Tibial artery (tissue), 4 donors: ENCODE measurements at regions not wholly inside any gene's neighbourhood (a gene's known extent, or its start where the extent isn't known, plus 50 kb on each side); places are given as distances from the start of the nearest gene placed in this dataset.
"Not testable (repeated sequence)": the region's sequence is repeated elsewhere in the genome, so short reads cannot be mapped to it uniquely, and the experiment has no call there.

ENCODE experiments used
- DNase-seq, 2 donors: peaks; one replicate each; pipeline ENCODE4 v3.0.0-alpha.2; 2019
- H3K27ac ChIP-seq, 2 donors: fragments of 200-600 bp; sonication (generic) in 1 of 2; 1 replicate in 1 of 2; 2 replicates in 1 of 2; pipeline ENCODE4 v1.5.1; 2018 to 2019; ENCODE audit warnings: mild to moderate bottlenecking in 1 of 2
- H3K27me3 ChIP-seq, 2 donors: fragments of 200-600 bp; sonication (generic) in 1 of 2; one replicate each; pipeline versions ENCODE4 v1.5.1 to v1.6.0; 2016 to 2019
- H3K36me3 ChIP-seq, 3 donors: fragments of 200-600 bp; sonication (generic) in 2 of 3; one replicate each; pipeline ENCODE4 v1.5.1; 2016 to 2019; ENCODE audit warnings: mild to moderate bottlenecking in 2 of 3
- H3K4me1 ChIP-seq, 4 donors: fragments of 200-600 bp; sonication (generic) in 2 of 4; 1 replicate in 3 of 4; 2 replicates in 1 of 4; pipeline ENCODE4 v1.5.1; 2016 to 2019
- H3K4me3 ChIP-seq, 2 donors: fragments of 200-600 bp; sonication (generic) in 1 of 2; 1 replicate in 1 of 2; 2 replicates in 1 of 2; pipeline ENCODE4 v1.5.1; 2018 to 2019; ENCODE audit warnings: mild to moderate bottlenecking in 2 of 2
- H3K9me3 ChIP-seq, 3 donors: fragments of 200-600 bp; sonication (generic) in 1 of 3; one replicate each; pipeline ENCODE4 v1.5.1; 2016 to 2019
- intact Hi-C: fragments of 100-400 bp; cut with DNase I; formaldehyde crosslinking; loops from one replicate; pipeline ENCODE4 v1.15.0; 2023; ENCODE audit warnings: low total_unique reads
- TF ChIP-seq, protein P1 (sequence below), 2 experiments: fragments of 200-600 bp in 1 of 2; fragments of 450-650 bp in 1 of 2; IDR thresholded peaks; one replicate each; pipeline ENCODE4 v1.5.1; 2017 to 2019; ENCODE audit warnings: antibody characterized with exemption in 2 of 2, mild to moderate bottlenecking in 1 of 2, moderate library complexity in 1 of 2

DNA sequence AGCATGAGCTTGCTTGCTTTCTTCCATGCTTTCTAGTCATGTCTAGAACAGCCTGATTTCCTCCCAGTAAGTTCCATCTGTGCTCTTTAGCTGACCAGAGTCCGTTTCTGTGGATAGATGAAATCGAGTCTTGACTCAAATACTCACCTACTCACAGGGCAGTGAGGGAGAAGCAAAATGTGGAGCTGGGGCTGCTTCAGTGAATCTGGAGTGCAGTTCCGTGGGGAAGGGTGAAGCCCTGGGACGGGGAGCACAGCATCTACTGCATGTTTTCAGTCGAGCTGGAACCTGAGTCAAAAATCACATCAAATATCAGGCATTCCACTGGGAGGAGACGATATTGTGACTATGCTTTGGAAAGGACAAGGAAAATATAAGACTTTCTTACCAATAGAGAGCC is 70.3 kb upstream of the PRMT8 start:
- Histone ChIP-seq H3K27ac (no peak overlapping the region), H3K27me3 (peaks cover 0 to 26% of the 10 kb centered on the region in 2 donors), H3K9me3 (no peaks in the 10 kb centered on the region), H3K36me3 (no peaks in the 10 kb centered on the region), H3K4me1 (peaks cover 0 to 4% (median 0%) of the 10 kb centered on the region in 4 donors), H3K4me3 (no peak overlapping the region)
- intact Hi-C loops = no loop called here
- no peak for DNase-seq
- TF ChIP-seq, protein P1, sequence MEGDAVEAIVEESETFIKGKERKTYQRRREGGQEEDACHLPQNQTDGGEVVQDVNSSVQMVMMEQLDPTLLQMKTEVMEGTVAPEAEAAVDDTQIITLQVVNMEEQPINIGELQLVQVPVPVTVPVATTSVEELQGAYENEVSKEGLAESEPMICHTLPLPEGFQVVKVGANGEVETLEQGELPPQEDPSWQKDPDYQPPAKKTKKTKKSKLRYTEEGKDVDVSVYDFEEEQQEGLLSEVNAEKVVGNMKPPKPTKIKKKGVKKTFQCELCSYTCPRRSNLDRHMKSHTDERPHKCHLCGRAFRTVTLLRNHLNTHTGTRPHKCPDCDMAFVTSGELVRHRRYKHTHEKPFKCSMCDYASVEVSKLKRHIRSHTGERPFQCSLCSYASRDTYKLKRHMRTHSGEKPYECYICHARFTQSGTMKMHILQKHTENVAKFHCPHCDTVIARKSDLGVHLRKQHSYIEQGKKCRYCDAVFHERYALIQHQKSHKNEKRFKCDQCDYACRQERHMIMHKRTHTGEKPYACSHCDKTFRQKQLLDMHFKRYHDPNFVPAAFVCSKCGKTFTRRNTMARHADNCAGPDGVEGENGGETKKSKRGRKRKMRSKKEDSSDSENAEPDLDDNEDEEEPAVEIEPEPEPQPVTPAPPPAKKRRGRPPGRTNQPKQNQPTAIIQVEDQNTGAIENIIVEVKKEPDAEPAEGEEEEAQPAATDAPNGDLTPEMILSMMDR (IDR thresholded peaks at IDR 0.05) = no peak

DNA sequence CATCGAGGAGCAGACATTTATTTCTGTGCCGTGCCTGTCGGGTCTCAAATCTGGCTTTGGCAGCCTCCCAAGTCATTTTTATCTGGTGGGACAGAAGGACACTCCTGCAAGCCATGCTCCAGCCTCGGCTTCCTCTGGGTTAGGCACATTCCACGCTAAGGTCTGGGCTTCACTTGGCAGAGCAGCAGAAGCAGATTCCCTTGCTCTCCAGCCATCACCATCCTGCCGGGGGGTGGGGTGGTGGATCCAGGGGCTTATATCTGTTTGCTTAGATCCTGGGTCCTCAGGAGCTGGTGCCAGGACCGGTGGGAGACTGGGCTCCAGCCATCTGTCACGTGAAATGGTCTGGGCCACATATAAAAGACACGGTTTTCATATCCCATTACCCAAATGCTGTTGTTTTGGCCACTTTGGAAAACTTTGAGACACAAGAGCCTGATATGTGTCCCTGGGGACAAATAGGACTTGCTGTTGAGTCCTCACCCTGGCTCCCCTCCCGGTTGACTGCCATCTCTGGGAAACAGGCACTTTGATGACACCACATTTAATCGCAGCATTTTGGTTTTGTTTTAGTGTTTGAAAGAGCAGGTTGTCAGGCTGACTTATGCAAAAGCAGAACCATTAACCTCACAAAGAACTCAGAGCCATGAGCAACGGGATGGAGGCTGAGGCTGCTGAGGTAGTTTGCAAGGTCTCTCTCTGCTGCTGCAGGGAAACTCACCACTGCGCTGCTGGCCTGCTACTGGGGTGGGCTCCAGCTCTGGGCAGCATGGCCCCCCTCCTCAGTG is 69.6 kb upstream of the PRMT8 start:
- Histone ChIP-seq H3K36me3 (no peaks in the 10 kb centered on the region), H3K27me3 (peaks cover 0 to 26% of the 10 kb centered on the region in 2 donors), H3K27ac (no peak overlapping the region), H3K4me3 (no peak overlapping the region), H3K9me3 (no peaks in the 10 kb centered on the region), H3K4me1 (peaks cover 0 to 4% (median 0%) of the 10 kb centered on the region in 4 donors)
- intact Hi-C loops = no loop called here
- no peak for DNase-seq
- TF ChIP-seq, protein P1 (IDR thresholded peaks at IDR 0.05) = no peak

DNA sequence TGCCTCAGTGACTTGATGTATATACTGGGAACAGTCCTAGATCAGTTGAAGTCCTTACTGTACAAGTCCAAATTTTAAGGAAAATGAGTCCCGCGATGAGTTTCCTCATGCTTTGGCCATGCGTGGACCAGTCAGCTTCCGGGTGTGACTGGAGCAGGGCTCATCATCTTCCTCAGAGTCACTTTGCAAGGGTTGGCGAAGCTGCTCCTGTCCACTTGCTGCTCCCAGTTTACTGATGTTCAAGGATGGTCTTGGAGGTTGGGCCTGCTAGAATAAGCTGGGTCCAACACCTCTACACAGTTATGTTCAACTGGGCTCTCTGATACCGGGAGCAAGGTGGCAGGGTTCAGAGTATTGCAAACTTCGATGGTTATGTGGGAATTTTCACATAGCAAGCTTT is 66.2 kb upstream of the PRMT8 start:
- H3K4me1 ChIP-seq, H3K4me3 ChIP-seq, H3K27ac ChIP-seq, H3K36me3 ChIP-seq, H3K9me3 ChIP-seq, DNase-seq, intact Hi-C loops: not testable (repeated sequence)
- H3K27me3 ChIP-seq = peaks cover 0 to 24% of the 10 kb centered on the region in 2 donors

DNA sequence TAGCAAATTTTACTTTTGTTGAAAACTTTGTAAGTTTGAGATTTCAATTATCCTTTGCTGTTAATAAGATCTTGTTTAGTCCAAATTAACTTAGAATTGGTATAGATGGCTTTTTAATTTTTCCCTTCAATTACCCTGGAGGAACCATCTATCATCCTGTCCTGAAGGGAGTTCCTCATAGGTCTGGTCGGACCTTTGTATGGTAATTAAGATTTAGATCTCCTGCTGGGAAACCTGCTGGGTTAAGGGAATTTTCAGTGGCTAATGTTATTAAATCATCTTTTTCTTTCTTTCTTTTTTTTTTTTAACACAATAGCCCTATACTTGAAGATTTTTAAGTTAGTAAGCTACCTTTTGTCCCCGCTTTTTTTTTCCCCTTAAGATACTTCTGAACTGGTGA is 63.0 kb upstream of the PRMT8 start:
- H3K4me3 ChIP-seq = no peak overlapping the region
- H3K27ac ChIP-seq = no peak overlapping the region
- no peaks in the 10 kb centered on the region for H3K4me1 ChIP-seq
- TF ChIP-seq, protein P1 (IDR thresholded peaks at IDR 0.05) = no peak
- intact Hi-C loops = no loop called here
- peaks cover 0 to 5% (median 0%) of the 10 kb centered on the region in 3 donors for H3K9me3 ChIP-seq
- H3K27me3 ChIP-seq = peaks cover 0 to 6% of the 10 kb centered on the region in 2 donors
- no peaks in the 10 kb centered on the region for H3K36me3 ChIP-seq
- no peak for DNase-seq

DNA sequence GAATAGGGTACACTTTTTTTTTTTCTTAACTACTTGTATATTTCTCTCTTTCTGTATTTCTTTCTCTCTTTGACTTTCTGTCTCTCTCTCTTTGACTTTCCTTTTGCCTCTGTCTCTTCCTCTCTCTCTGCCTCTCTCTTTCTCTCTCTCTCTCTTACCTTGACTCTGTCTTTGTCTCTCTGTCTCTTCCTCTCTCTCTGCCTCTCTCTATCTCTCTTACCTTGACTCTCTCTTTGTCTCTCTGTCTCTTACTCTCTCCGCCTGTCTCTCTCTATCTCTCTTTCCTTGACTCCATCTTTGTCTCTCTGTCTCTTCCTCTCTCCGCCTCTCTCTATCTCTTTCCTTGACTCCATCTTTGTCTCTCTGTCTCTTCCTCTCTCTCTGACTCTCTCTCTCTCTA is 62.4 kb upstream of the PRMT8 start:
- no peak overlapping the region for H3K27ac ChIP-seq
- H3K36me3 ChIP-seq = no peaks in the 10 kb centered on the region
- H3K9me3 ChIP-seq = peaks cover 0 to 5% (median 0%) of the 10 kb centered on the region in 3 donors
- no peaks in the 10 kb centered on the region for H3K4me1 ChIP-seq
- no peak overlapping the region for H3K4me3 ChIP-seq
- peaks cover 0 to 6% of the 10 kb centered on the region in 2 donors for H3K27me3 ChIP-seq
- intact Hi-C loops = no loop called here
- no peak for DNase-seq
- TF ChIP-seq, protein P1 (IDR thresholded peaks at IDR 0.05) = no peak

DNA sequence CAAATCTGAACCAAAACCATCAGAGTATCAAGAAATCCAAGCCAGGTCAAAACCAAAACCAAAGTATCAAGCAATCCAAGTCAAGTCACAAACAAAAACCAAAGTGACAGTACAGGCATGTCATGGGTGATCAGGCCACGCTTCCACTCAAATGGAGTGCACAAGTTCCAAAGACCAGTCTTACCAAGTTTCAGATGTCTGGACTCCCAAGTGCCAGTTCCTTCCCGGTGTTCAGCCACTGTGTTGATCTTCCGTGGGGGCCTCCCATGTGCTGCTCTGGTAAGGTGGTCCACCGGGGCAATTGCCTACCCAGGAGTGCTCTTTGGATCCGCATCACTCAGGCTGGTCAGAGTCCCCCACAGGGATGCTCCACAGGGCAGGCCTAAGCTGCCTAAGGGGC is 61.5 kb upstream of the PRMT8 start:
- DNase-seq, H3K27ac ChIP-seq, H3K27me3 ChIP-seq, H3K36me3 ChIP-seq, H3K4me3 ChIP-seq, intact Hi-C loops, H3K9me3 ChIP-seq, H3K4me1 ChIP-seq: not testable (repeated sequence)
